Fibroblast of lung (primary cell): ENCODE measurements at regions not wholly inside any gene's neighbourhood (a gene's known extent, or its start where the extent isn't known, plus 50 kb on each side); places are given as distances from the start of the nearest gene placed in this dataset.

ENCODE experiments used
- DNase-seq, 2 donors: peaks; one replicate each; pipeline versions ENCODE4 v3.0.0 to v3.0.0-alpha.2; 2010; ENCODE audit warnings: low read depth in 2 of 2
- H2AFZ ChIP-seq: 2 replicates; pipeline ENCODE4 v1.5.1; 2012; ENCODE audit warnings: low read length, control low read depth, inconsistent platforms
- H3K27ac ChIP-seq: 2 replicates; pipeline ENCODE4 v1.5.1; 2011; ENCODE audit warnings: low read length, control low read depth; ENCODE audit not compliant: insufficient read depth
- H3K27me3 ChIP-seq: 2 replicates; pipeline ENCODE4 v1.5.1; 2011; ENCODE audit warnings: mild to moderate bottlenecking, low read length; ENCODE audit not compliant: control insufficient read depth, insufficient read depth
- H3K36me3 ChIP-seq: 2 replicates; pipeline ENCODE4 v1.5.1; 2011; ENCODE audit warnings: low read length; ENCODE audit not compliant: control insufficient read depth, insufficient read depth
- H3K4me1 ChIP-seq: 2 replicates; pipeline ENCODE4 v1.5.1; 2011; ENCODE audit warnings: low read length; ENCODE audit not compliant: control insufficient read depth, insufficient read depth; ENCODE audit errors: extremely low read depth
- H3K4me2 ChIP-seq: 2 replicates; pipeline ENCODE4 v1.5.1; 2011; ENCODE audit warnings: low read length, control low read depth; ENCODE audit not compliant: insufficient read depth; ENCODE audit errors: extremely low read depth
- H3K4me3 ChIP-seq, 4 experiments: fragments of 200-600 bp in 1 of 4; sonication (generic) in 1 of 4; replicated peaks in 1 of 4; 2 replicates each; pipeline ENCODE4 v1.5.1; 2011 to 2016; ENCODE audit warnings: low read length in 4 of 4, low read depth in 3 of 4, mild to moderate bottlenecking in 3 of 4, control low read depth in 2 of 4, inconsistent platforms in 1 of 4, mixed read lengths in 1 of 4; ENCODE audit not compliant: insufficient read depth in 1 of 4; ENCODE audit errors: control extremely low read depth in 1 of 4
- H3K79me2 ChIP-seq: 2 replicates; pipeline ENCODE4 v1.5.1; 2012; ENCODE audit warnings: mild to moderate bottlenecking, low read length, inconsistent platforms; ENCODE audit not compliant: control insufficient read depth, insufficient read depth
- H3K9ac ChIP-seq: 2 replicates; pipeline ENCODE4 v1.5.1; 2011; ENCODE audit warnings: mild to moderate bottlenecking, low read length, control low read depth; ENCODE audit not compliant: insufficient read depth
- H3K9me3 ChIP-seq: 2 replicates; pipeline ENCODE4 v1.5.1; 2012; ENCODE audit warnings: low read depth, low read length; ENCODE audit not compliant: control insufficient read depth, insufficient read depth
- H4K20me1 ChIP-seq: 2 replicates; pipeline ENCODE4 v1.5.1; 2011; ENCODE audit warnings: low read length; ENCODE audit not compliant: control insufficient read depth, insufficient read depth; ENCODE audit errors: extremely low read depth
- CTCF ChIP-seq, 2 donors: IDR thresholded peaks in 1 of 2; conservative IDR thresholded peaks in 1 of 2; 1 replicate in 1 of 2; 2 replicates in 1 of 2; pipeline ENCODE4 v1.5.1; 2011 to 2012; ENCODE audit warnings: low read length in 2 of 2, control low read depth in 1 of 2, inconsistent platforms in 1 of 2, low read depth in 1 of 2, mild to moderate bottlenecking in 1 of 2
- EZH2 ChIP-seq: IDR thresholded peaks from 2 replicates; pipeline ENCODE4 v1.5.1; 2012; ENCODE audit warnings: low read length, control low read depth, mild to moderate bottlenecking; ENCODE audit errors: missing control alignments

GRCh38 chr1:115467790-115468189 lies 129.7 kb upstream of the NGF start:
- no peak for DNase-seq
- Histone ChIP-seq H3K36me3 (no peaks in the 10 kb centered on the region), H2AFZ (no peak overlapping the region), H3K9ac (no peak overlapping the region), H3K4me3 (no peak overlapping the region), H3K27ac (no peak overlapping the region), H4K20me1 (no peaks in the 10 kb centered on the region), H3K27me3 (no peaks in the 10 kb centered on the region), H3K9me3 (no peaks in the 10 kb centered on the region), H3K4me2 (no peak overlapping the region), H3K4me1 (peaks cover 3% of the 10 kb centered on the region), H3K79me2 (no peaks in the 10 kb centered on the region)
- no peak for TF ChIP-seq EZH2
- TF ChIP-seq CTCF (conservative IDR thresholded peaks at IDR 0.05 in 1 of 2, IDR thresholded peaks at IDR 0.05 in 1 of 2; ENCODE audit: low read depth in 1 of 2, low read length in 2 of 2), result no peak

GRCh38 chr1:115467196-115467595 lies 129.1 kb upstream of the NGF start:
- H3K9ac ChIP-seq, result no peak overlapping the region
- no peak overlapping the region for H3K27ac ChIP-seq
- H3K27me3 ChIP-seq, result no peaks in the 10 kb centered on the region
- TF ChIP-seq CTCF (conservative IDR thresholded peaks at IDR 0.05 in 1 of 2, IDR thresholded peaks at IDR 0.05 in 1 of 2; ENCODE audit: low read depth in 1 of 2, low read length in 2 of 2), result no peak
- no peaks in the 10 kb centered on the region for H3K9me3 ChIP-seq
- H4K20me1 ChIP-seq, result no peaks in the 10 kb centered on the region
- no peaks in the 10 kb centered on the region for H3K36me3 ChIP-seq
- H3K4me2 ChIP-seq, result no peak overlapping the region
- no peak overlapping the region for H3K4me3 ChIP-seq
- peaks cover 3% of the 10 kb centered on the region for H3K4me1 ChIP-seq
- DNase-seq, result no peak
- no peak overlapping the region for H2AFZ ChIP-seq
- no peaks in the 10 kb centered on the region for H3K79me2 ChIP-seq

- no peak overlapping the region for H3K4me3 ChIP-seq
- H3K4me1 ChIP-seq, result peaks cover 3% of the 10 kb centered on the region
- TF ChIP-seq EZH2 (no peak), CTCF (conservative IDR thresholded peaks at IDR 0.05 in 1 of 2, IDR thresholded peaks at IDR 0.05 in 1 of 2; ENCODE audit: low read depth in 1 of 2, low read length in 2 of 2) (no peak)
- no peaks in the 10 kb centered on the region for H3K9me3 ChIP-seq
- H2AFZ ChIP-seq, result no peak overlapping the region
- H3K4me2 ChIP-seq, result no peak overlapping the region
- no peaks in the 10 kb centered on the region for H4K20me1 ChIP-seq
- H3K27ac ChIP-seq, result no peak overlapping the region
- no peak overlapping the region for H3K9ac ChIP-seq
- no peaks in the 10 kb centered on the region for H3K27me3 ChIP-seq
- no peaks in the 10 kb centered on the region for H3K79me2 ChIP-seq
- no peak for DNase-seq
- no peaks in the 10 kb centered on the region for H3K36me3 ChIP-seq
Measured at GRCh38 chr1:115466433-115466832, 128.4 kb upstream of the NGF start.
